Heart right ventricle (tissue), 16 donors: ENCODE measurements at regions not wholly inside any gene's neighbourhood (a gene's known extent, or its start where the extent isn't known, plus 50 kb on each side); places are given as distances from the start of the nearest gene placed in this dataset.

Source experiments
- ATAC-seq, 8 donors: fragments of 200-7000 bp; cut with Tn5 transposase; one replicate each; pipeline ENCODE4 v1.9.1; 2020; ENCODE audit warnings: mild to moderate bottlenecking in 8 of 8, moderate library complexity in 8 of 8, moderate number of reproducible peaks in 1 of 8
- DNase-seq, 2 donors: peaks; one replicate each; pipeline ENCODE4 v3.0.0-alpha.2; 2020
- H3K27ac ChIP-seq, 10 donors: fragments of 200-600 bp; sonication (generic) in 2 of 10; one replicate each; pipeline versions ENCODE4 v1.5.0 to v1.8.0; 2020 to 2022; ENCODE audit warnings: mild to moderate bottlenecking in 3 of 10
- H3K27me3 ChIP-seq, 7 donors: fragments of 200-600 bp; one replicate each; pipeline ENCODE4 v1.8.0; 2021 to 2022; ENCODE audit warnings: mild to moderate bottlenecking in 2 of 7
- H3K36me3 ChIP-seq, 9 donors: fragments of 200-600 bp; sonication (generic) in 1 of 9; one replicate each; pipeline versions ENCODE4 v1.5.0 to v1.8.0; 2020 to 2022; ENCODE audit warnings: mild to moderate bottlenecking in 2 of 9
- H3K4me1 ChIP-seq, 9 donors: fragments of 200-600 bp; sonication (generic) in 1 of 9; one replicate each; pipeline versions ENCODE4 v1.5.0 to v1.8.0; 2020 to 2022; ENCODE audit warnings: mild to moderate bottlenecking in 4 of 9
- H3K4me3 ChIP-seq, 10 donors: fragments of 200-600 bp; sonication (generic) in 2 of 10; one replicate each; pipeline versions ENCODE4 v1.5.0 to v1.8.0; 2020 to 2022; ENCODE audit warnings: mild to moderate bottlenecking in 7 of 10, moderate library complexity in 2 of 10
- H3K9me3 ChIP-seq, 11 donors: fragments of 200-600 bp in 10 of 11; sonication (generic) in 2 of 11; one replicate each; pipeline versions ENCODE4 v1.5.0 to v1.8.0; 2013 to 2022; ENCODE audit warnings: mild to moderate bottlenecking in 2 of 11, control low read depth in 1 of 11, moderate library complexity in 1 of 11
- WGBS, 2 donors: extraction: QIAGEN DNeasy Blood & Tissue Kit; methylation state at CpG; one replicate each; pipeline ENCODE4 v1.1.7; 2013; ENCODE audit warnings: inconsistent platforms in 1 of 2; 5-methylcytosine and 5-hydroxymethylcytosine counted together
- intact Hi-C, 10 donors: fragments of 100-400 bp; cut with DNase I; formaldehyde crosslinking; loops; one replicate each; pipeline versions ENCODE4 v1.11.1 to v1.14.2; 2022
- TF ChIP-seq, protein P1 (sequence below), 9 donors: fragments of 200-600 bp; sonication (generic) in 2 of 9; IDR thresholded peaks; one replicate each; pipeline versions ENCODE4 v1.5.0 to v1.8.0; 2021 to 2022; ENCODE audit warnings: antibody characterized with exemption in 9 of 9, mild to moderate bottlenecking in 5 of 9, moderate library complexity in 1 of 9
- donor health status: Arrhythmogenic right ventricular cardiomyopathy.
- donor health status: ischemic (EF 13 %, LVEDD 7.1; RV severe dilation, severe dysfunction).
- donor health status: healthy with polysubstance abuse.
- donor health status: DM: no; HTN: yes; CAD: no.
- donor health status: DM: no; HTN: no; CAD: no.
- donor health status: ischemic (EF 25% LVEDD 6.9; RV normal size, moderate dysfunction).
- donor health status: ischemic (EF 25% LVEDD 5.7; RV mildly dilated, moderate dysfunction).
- donor health status: healthy.
- donor health status: DM: yes; HTN: yes; CAD: no.
- donor health status: Ischemic cardiomyopathy.
- donor health status: ischemic (EF 35%, LVEDD 5.7; RV mildly dilated, moderate dysfunction).
- donor health status: nonischemic (EF 11% LVEDD 7.7; RV severe dilation, severe dysfunction).
- donor health status: DM: yes; HTN: yes; CAD: no.
- donor health status: PGD.
- donor health status: ischemic (EF 29% LVEDD 5.4; RV normal size, mild dysfunction).
- donor health status: nonischemic (EF 23%, LVEDD 6.1; RV moderate dilation, normal function).

DNA sequence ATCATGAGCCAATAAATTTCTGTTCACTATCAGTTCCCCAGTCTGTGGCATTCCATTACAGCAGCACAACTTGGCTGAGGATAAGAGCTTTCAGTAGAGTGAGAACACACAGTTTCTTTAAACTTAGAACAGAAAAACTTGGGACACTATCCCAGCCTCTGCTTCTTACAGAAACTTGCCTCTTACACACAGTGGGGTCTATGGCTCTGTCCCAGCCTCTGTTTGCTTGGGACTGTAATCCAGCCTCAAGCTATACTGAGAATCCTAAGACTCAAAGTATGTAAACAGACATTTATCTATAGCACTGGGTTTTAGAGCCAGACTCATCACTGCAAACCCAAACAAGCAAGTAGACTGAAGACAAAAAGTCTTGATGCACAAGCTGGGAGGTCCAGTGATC, 355.8 kb upstream of the VSTM2A start:
- Histone ChIP-seq H3K27me3 (no peaks in the 10 kb centered on the region), H3K36me3 (no peaks in the 10 kb centered on the region), H3K4me3 (no peak overlapping the region), H3K4me1 (no peaks in the 10 kb centered on the region), H3K27ac (no peak overlapping the region), H3K9me3 (peaks cover 0 to 32% (median 0%) of the 10 kb centered on the region in 11 donors)
- intact Hi-C loops, result no loop called here
- DNase-seq, result no peak
- TF ChIP-seq, protein P1, sequence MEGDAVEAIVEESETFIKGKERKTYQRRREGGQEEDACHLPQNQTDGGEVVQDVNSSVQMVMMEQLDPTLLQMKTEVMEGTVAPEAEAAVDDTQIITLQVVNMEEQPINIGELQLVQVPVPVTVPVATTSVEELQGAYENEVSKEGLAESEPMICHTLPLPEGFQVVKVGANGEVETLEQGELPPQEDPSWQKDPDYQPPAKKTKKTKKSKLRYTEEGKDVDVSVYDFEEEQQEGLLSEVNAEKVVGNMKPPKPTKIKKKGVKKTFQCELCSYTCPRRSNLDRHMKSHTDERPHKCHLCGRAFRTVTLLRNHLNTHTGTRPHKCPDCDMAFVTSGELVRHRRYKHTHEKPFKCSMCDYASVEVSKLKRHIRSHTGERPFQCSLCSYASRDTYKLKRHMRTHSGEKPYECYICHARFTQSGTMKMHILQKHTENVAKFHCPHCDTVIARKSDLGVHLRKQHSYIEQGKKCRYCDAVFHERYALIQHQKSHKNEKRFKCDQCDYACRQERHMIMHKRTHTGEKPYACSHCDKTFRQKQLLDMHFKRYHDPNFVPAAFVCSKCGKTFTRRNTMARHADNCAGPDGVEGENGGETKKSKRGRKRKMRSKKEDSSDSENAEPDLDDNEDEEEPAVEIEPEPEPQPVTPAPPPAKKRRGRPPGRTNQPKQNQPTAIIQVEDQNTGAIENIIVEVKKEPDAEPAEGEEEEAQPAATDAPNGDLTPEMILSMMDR (IDR thresholded peaks at IDR 0.05), result no peak
- ATAC-seq, result no peak

DNA sequence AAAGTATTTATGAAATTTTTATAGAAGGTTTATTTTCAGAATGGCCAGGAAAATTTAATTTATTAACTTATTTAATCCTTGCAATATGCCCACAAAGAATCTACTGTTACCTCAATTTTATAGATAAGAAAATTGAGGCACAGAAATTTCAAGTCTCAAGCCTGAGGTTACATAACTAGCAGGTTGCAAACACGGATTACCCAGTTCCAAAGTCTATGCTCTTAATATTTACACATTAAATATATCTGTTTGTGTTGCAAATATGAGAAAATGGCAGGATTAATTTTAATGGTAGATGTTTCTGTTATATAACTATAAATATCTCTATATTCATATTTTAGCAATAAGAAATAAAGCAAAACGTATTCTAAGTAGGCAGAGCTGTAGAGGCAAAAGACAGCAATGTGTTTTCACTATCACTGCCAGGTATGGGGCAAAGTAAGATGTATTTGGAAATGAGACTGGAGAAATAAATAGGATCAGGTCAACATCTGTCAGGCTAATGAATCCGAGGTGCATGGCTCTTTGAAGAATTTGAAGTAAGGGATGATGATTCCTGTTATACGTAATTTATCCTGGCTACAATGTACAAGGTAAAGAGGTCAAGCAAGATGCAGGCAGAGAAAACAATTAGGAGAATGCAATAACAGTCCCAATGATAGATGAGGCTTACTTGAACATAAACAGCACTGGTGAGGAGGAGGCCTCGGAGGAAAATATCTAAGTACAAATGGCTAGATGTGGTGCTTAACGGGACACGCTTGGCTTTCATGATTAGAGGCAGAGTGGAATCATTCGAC, 354.1 kb upstream of the VSTM2A start:
- DNase-seq, result no peak
- WGBS, 2 donors, result 79 to 84% methylated on average over 8 of the region's 8 CpGs

DNA sequence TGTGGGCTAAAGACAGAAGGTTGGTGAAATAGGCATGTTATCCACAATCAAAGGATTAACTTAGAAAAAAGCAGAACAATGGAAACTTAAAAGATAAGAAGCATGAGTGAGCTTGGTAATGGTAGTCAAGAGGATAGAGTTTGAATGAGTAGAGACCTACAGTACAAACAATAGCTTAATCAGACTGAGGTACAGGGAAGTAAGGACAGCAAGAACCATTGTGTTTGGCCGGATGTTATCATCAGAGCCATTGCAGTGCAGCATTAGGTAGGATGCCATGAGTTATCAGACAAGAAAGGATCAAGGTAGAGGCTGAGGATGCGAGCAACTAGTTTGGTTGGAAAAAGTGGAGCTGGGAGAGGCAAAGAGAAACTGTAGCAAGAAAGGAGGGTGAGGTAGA, 353.3 kb upstream of the VSTM2A start:
- 71 to 73% methylated on average over 2 of the region's 2 CpGs for WGBS, 2 donors
- intact Hi-C loops, result no loop called here
- TF ChIP-seq, protein P1 (IDR thresholded peaks at IDR 0.05), result no peak
- Histone ChIP-seq H3K4me1 (no peaks in the 10 kb centered on the region), H3K36me3 (no peaks in the 10 kb centered on the region), H3K4me3 (no peak overlapping the region), H3K27ac (no peak overlapping the region), H3K27me3 (no peaks in the 10 kb centered on the region), H3K9me3 (peaks cover 0 to 38% (median 0%) of the 10 kb centered on the region in 11 donors)
- no peak for ATAC-seq
- no peak for DNase-seq

More for the DNA sequence above, 354.1 kb upstream of the VSTM2A start:
- Histone ChIP-seq H3K4me3 (no peak overlapping the region), H3K27me3 (no peaks in the 10 kb centered on the region), H3K9me3 (peaks cover 0 to 37% (median 0%) of the 10 kb centered on the region in 11 donors), H3K36me3 (no peaks in the 10 kb centered on the region), H3K4me1 (no peaks in the 10 kb centered on the region), H3K27ac (no peak overlapping the region)
- no peak for ATAC-seq
- TF ChIP-seq, protein P1 (IDR thresholded peaks at IDR 0.05), result no peak
- intact Hi-C loops, result no loop called here

DNA sequence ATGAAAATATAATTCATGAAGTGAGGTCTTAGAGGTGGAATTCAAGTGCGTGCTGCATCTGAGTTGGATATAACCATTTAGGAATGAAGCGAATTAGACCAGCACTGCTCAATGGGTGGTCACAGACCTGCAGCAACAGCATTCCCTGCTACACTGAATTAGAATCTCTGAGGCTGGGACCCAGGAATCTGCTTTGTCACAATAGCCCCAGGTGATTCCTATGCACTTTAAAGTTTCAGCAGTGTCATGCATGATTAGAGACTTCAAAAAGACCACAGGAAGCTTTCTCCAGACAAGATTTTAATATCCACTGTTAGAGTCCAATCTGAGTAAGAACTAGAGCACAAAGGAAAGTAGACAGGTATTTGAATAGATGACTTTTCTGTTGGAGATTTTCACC, 352.8 kb upstream of the VSTM2A start:
- Histone ChIP-seq H3K4me1 (no peaks in the 10 kb centered on the region), H3K36me3 (no peaks in the 10 kb centered on the region), H3K4me3 (no peak overlapping the region), H3K9me3 (peaks cover 0 to 33% (median 0%) of the 10 kb centered on the region in 11 donors), H3K27me3 (no peaks in the 10 kb centered on the region), H3K27ac (no peak overlapping the region)
- DNase-seq (no peak), ATAC-seq (no peak)
- intact Hi-C loops, result no loop called here
- TF ChIP-seq, protein P1 (IDR thresholded peaks at IDR 0.05), result no peak
- WGBS, 2 donors, result 46 to 58% methylated on average over 2 of the region's 2 CpGs
